Hematopoietic multipotent progenitor cell (in vitro differentiated cells): ENCODE measurements at regions not wholly inside any gene's neighbourhood (a gene's known extent, or its start where the extent isn't known, plus 50 kb on each side); places are given as distances from the start of the nearest gene placed in this dataset.

Experiments used
- DNase-seq, 3 donors: peaks; one replicate each; pipeline ENCODE4 v3.0.0-alpha.2; 2011 to 2015; ENCODE audit warnings: low read depth in 2 of 3, low spot score in 2 of 3

- DNase-seq = peak in 2 of 3 donors; percentile 14 to 40
Measured at GRCh38 chr1:13965770-13966398, 265.9 kb downstream of the PRDM2 start.

- DNase-seq = no peak
Measured at GRCh38 chr1:13967707-13968106, 267.7 kb downstream of the PRDM2 start.

GRCh38 chr1:13968361-13968760 is 268.4 kb downstream of the PRDM2 start:
- DNase-seq = no peak

GRCh38 chr1:13970631-13971247 is 270.8 kb downstream of the PRDM2 start:
- DNase-seq = no peak

- no peak for DNase-seq
Measured at GRCh38 chr1:13976485-13976884, 276.5 kb downstream of the PRDM2 start.

GRCh38 chr1:13981142-13981541 is 281.2 kb downstream of the PRDM2 start:
- DNase-seq = no peak

- no peak for DNase-seq
Measured at GRCh38 chr1:13983393-13983792, 283.4 kb downstream of the PRDM2 start.

GRCh38 chr1:13990939-13991338 is 291.0 kb downstream of the PRDM2 start:
- DNase-seq = no peak

GRCh38 chr1:13992489-13993285 is 292.7 kb downstream of the PRDM2 start:
- DNase-seq = no peak

GRCh38 chr1:13994386-13994785 is 294.4 kb downstream of the PRDM2 start:
- no peak for DNase-seq

- DNase-seq = no peak
Measured at GRCh38 chr1:13996334-13996733, 296.3 kb downstream of the PRDM2 start.

GRCh38 chr1:14003552-14003951 is 303.6 kb downstream of the PRDM2 start:
- DNase-seq = no peak

- DNase-seq = no peak
Measured at GRCh38 chr1:14009582-14009981, 309.6 kb downstream of the PRDM2 start.

- no peak for DNase-seq
Measured at GRCh38 chr1:14010476-14010875, 310.5 kb downstream of the PRDM2 start.

- no peak for DNase-seq
Measured at GRCh38 chr1:14011132-14011531, 311.1 kb downstream of the PRDM2 start.

GRCh38 chr1:14011888-14012287 is 311.9 kb downstream of the PRDM2 start:
- DNase-seq = no peak

- DNase-seq = no peak
Measured at GRCh38 chr1:14014929-14015328, 314.9 kb downstream of the PRDM2 start.

GRCh38 chr1:14015917-14016316 is 315.9 kb downstream of the PRDM2 start:
- no peak for DNase-seq

GRCh38 chr1:14017531-14017961 is 317.6 kb downstream of the PRDM2 start:
- DNase-seq = no peak

- no peak for DNase-seq
Measured at GRCh38 chr1:14019461-14019860, 319.5 kb downstream of the PRDM2 start.

- DNase-seq = no peak
Measured at GRCh38 chr1:14020006-14020405, 320.0 kb downstream of the PRDM2 start.

GRCh38 chr1:14027099-14027498 is 327.1 kb downstream of the PRDM2 start:
- no peak for DNase-seq
